GM23338 (cell line): ENCODE measurements at regions not wholly inside any gene's neighbourhood (a gene's known extent, or its start where the extent isn't known, plus 50 kb on each side); places are given as distances from the start of the nearest gene placed in this dataset.

Source experiments
- ATAC-seq: fragments of 200-7000 bp; cut with Tn5 transposase; 3 replicates; pipeline ENCODE4 v1.9.1; 2020
- DNase-seq: peaks from one replicate; pipeline ENCODE4 v3.0.0-alpha.2; 2015; ENCODE audit warnings: low spot score
- H2AFZ ChIP-seq: fragments of 200-600 bp; sonication (generic); 2 replicates; pipeline ENCODE4 v1.8.0; 2016; ENCODE audit warnings: antibody characterized with exemption, mild to moderate bottlenecking, moderate library complexity
- H3F3A ChIP-seq: fragments of 200-600 bp; sonication (generic); replicated peaks from 2 replicates; pipeline ENCODE4 v1.8.0; 2017; ENCODE audit warnings: antibody characterized with exemption, mixed run types, low read depth
- H3K27ac ChIP-seq: fragments of 200-600 bp; sonication (generic); 2 replicates; pipeline ENCODE4 v1.6.1; 2016; ENCODE audit warnings: low read depth
- H3K27me3 ChIP-seq: fragments of 200-600 bp; sonication (generic); 2 replicates; pipeline ENCODE4 v1.8.0; 2016; ENCODE audit warnings: mild to moderate bottlenecking, mixed run types, moderate library complexity; ENCODE audit not compliant: insufficient read depth
- H3K36me3 ChIP-seq: fragments of 200-600 bp; sonication (generic); 2 replicates; pipeline ENCODE4 v1.8.0; 2016; ENCODE audit warnings: mild to moderate bottlenecking; ENCODE audit not compliant: insufficient read depth
- H3K4me1 ChIP-seq: fragments of 200-600 bp; sonication (generic); 2 replicates; pipeline ENCODE4 v1.8.0; 2016; ENCODE audit warnings: mild to moderate bottlenecking, moderate library complexity; ENCODE audit not compliant: insufficient read depth
- H3K4me2 ChIP-seq: fragments of 200-600 bp; sonication (generic); 2 replicates; pipeline ENCODE4 v1.7.1; 2017; ENCODE audit warnings: mixed run types
- H3K4me3 ChIP-seq: fragments of 200-600 bp; sonication (generic); 2 replicates; pipeline ENCODE4 v1.6.1; 2016; ENCODE audit warnings: mixed run types
- H3K79me2 ChIP-seq: fragments of 200-600 bp; sonication (generic); replicated peaks from 2 replicates; pipeline ENCODE4 v1.8.0; 2017; ENCODE audit warnings: mild to moderate bottlenecking; ENCODE audit not compliant: insufficient read depth
- H3K9me2 ChIP-seq: fragments of 200-600 bp; sonication (generic); 2 replicates; pipeline ENCODE4 v1.8.0; 2017; ENCODE audit not compliant: insufficient read depth
- H4K20me1 ChIP-seq: fragments of 200-600 bp; sonication (generic); replicated peaks from 2 replicates; pipeline ENCODE4 v1.8.0; 2017; ENCODE audit warnings: mild to moderate bottlenecking; ENCODE audit not compliant: insufficient read depth
- H3K27ac Mint-ChIP-seq: 2 replicates; pipeline ENCODE4 v1.8.0; 2020; ENCODE audit warnings: inconsistent platforms, mild to moderate bottlenecking, moderate library complexity, mixed read lengths
- H3K27me3 Mint-ChIP-seq: 3 replicates; pipeline ENCODE4 v1.8.0; 2022; ENCODE audit warnings: low read depth, mild to moderate bottlenecking, moderate library complexity, mixed read lengths, inconsistent platforms; ENCODE audit not compliant: insufficient read depth, poor library complexity
- H3K36me3 Mint-ChIP-seq: 3 replicates; pipeline ENCODE4 v1.8.0; 2021; ENCODE audit warnings: low read depth, mild to moderate bottlenecking, inconsistent platforms, moderate library complexity, mixed read lengths
- H3K4me1 Mint-ChIP-seq: 3 replicates; pipeline ENCODE4 v1.8.0; 2020; ENCODE audit warnings: mild to moderate bottlenecking, inconsistent platforms, mixed read lengths
- H3K4me3 Mint-ChIP-seq: 3 replicates; pipeline ENCODE4 v1.8.0; 2021; ENCODE audit warnings: moderate library complexity, mild to moderate bottlenecking, inconsistent platforms, mixed read lengths
- H3K9me3 Mint-ChIP-seq: 3 replicates; pipeline ENCODE4 v1.8.0; 2020; ENCODE audit warnings: moderate library complexity, mild to moderate bottlenecking, inconsistent platforms, mixed read lengths
- CREB1 ChIP-seq: fragments of 250-450 bp; sonication (Bioruptor Pico); IDR thresholded peaks from 2 replicates; pipeline ENCODE4 v1.5.0; 2020; ENCODE audit warnings: low read depth, mild to moderate bottlenecking, moderate library complexity
- CTCF ChIP-seq, 2 experiments: fragments of 200-600 bp in 1 of 2; sonication (generic) in 1 of 2; conservative IDR thresholded peaks; 2 replicates each; pipeline versions ENCODE4 v1.5.1 to v1.6.1; 2016 to 2017; ENCODE audit warnings: antibody characterized with exemption in 2 of 2, low read depth in 2 of 2, mild to moderate bottlenecking in 2 of 2, moderate library complexity in 1 of 2
- ETS1 ChIP-seq: IDR thresholded peaks from 2 replicates; pipeline ENCODE4 v1.6.1; 2016; ENCODE audit warnings: antibody characterized with exemption
- EZH2 ChIP-seq: fragments of 200-600 bp; sonication (generic); IDR thresholded peaks from one replicate; pipeline ENCODE4 v1.8.0; 2017; ENCODE audit warnings: antibody characterized with exemption, mild to moderate bottlenecking, low read depth; ENCODE audit not compliant: unreplicated experiment
- EZH2phosphoT487 ChIP-seq: fragments of 200-600 bp; sonication (generic); IDR thresholded peaks from one replicate; pipeline ENCODE4 v1.8.1; 2018; ENCODE audit warnings: antibody characterized with exemption; ENCODE audit not compliant: unreplicated experiment
- JUNB ChIP-seq: IDR thresholded peaks from one replicate; pipeline ENCODE4 v1.6.1; 2016; ENCODE audit warnings: antibody characterized with exemption; ENCODE audit not compliant: unreplicated experiment
- NANOG ChIP-seq: IDR thresholded peaks from 2 replicates; pipeline ENCODE4 v1.6.1; 2016; ENCODE audit warnings: antibody characterized with exemption, borderline replicate concordance
- POLR2AphosphoS5 ChIP-seq: IDR thresholded peaks from 2 replicates; pipeline ENCODE4 v1.6.1; 2016; ENCODE audit warnings: antibody characterized with exemption, low read depth
- REST ChIP-seq: IDR thresholded peaks from one replicate; pipeline ENCODE4 v1.6.1; 2018; ENCODE audit warnings: antibody characterized with exemption; ENCODE audit not compliant: unreplicated experiment
- STAT1 ChIP-seq: IDR thresholded peaks from one replicate; pipeline ENCODE4 v1.6.1; 2016; ENCODE audit warnings: antibody characterized with exemption; ENCODE audit not compliant: unreplicated experiment
- ZNF114 ChIP-seq: fragments of 250-450 bp; sonication (Bioruptor Pico); IDR thresholded peaks from 2 replicates; pipeline ENCODE4 v1.5.0; 2020; ENCODE audit warnings: mild to moderate bottlenecking, moderate library complexity
- ZNF331 ChIP-seq: fragments of 250-450 bp; sonication (Bioruptor Pico); IDR thresholded peaks from 2 replicates; pipeline ENCODE4 v1.5.0; 2020; ENCODE audit warnings: low read depth, mild to moderate bottlenecking, moderate library complexity
- ZNF462 ChIP-seq: fragments of 250-450 bp; sonication (Bioruptor Pico); IDR thresholded peaks from 2 replicates; pipeline ENCODE4 v1.5.0; 2020; ENCODE audit warnings: mild to moderate bottlenecking, moderate library complexity

- H3K9me2 ChIP-seq, result no peaks in the 10 kb centered on the region
- no peaks in the 10 kb centered on the region for H4K20me1 ChIP-seq
- H3K27me3 Mint-ChIP-seq, result peaks cover 2% of the 10 kb centered on the region
- peaks cover 5% of the 10 kb centered on the region; the same call in 1 of the 2 replicates for H3K4me1 ChIP-seq
- no peaks in the 10 kb centered on the region for H3F3A ChIP-seq
- no peak for TF ChIP-seq POLR2AphosphoS5
- TF ChIP-seq ZNF331 (CRISPR knock-in tag), result no peak
- TF ChIP-seq CREB1 (CRISPR knock-in tag), result no peak
- TF ChIP-seq EZH2phosphoT487, result no peak
- TF ChIP-seq NANOG, result no peak
- no peak for TF ChIP-seq JUNB
- TF ChIP-seq ZNF114 (CRISPR knock-in tag), result no peak
- no peak for TF ChIP-seq EZH2
- no peak for TF ChIP-seq ETS1
- no peak for TF ChIP-seq STAT1
- no peak for TF ChIP-seq REST
- no peak for TF ChIP-seq ZNF462 (CRISPR knock-in tag)
- no peak for TF ChIP-seq CTCF (conservative IDR thresholded peaks at IDR 0.05; ENCODE audit: low read depth in 2 of 2)
- H3K27ac ChIP-seq, result no peak overlapping the region
- H2AFZ ChIP-seq, result no peak overlapping the region
- H3K36me3 Mint-ChIP-seq, result no peaks in the 10 kb centered on the region
- no peaks in the 10 kb centered on the region for H3K27me3 ChIP-seq
- H3K4me3 Mint-ChIP-seq, result no peak overlapping the region
- H3K36me3 ChIP-seq, result no peaks in the 10 kb centered on the region
- peaks cover 7% of the 10 kb centered on the region for H3K4me1 Mint-ChIP-seq
- H3K9me3 Mint-ChIP-seq, result peaks cover 16% of the 10 kb centered on the region
- no peak overlapping the region for H3K4me2 ChIP-seq
- ATAC-seq (no peak), DNase-seq (no peak)
- no peaks in the 10 kb centered on the region for H3K79me2 ChIP-seq
- H3K27ac Mint-ChIP-seq, result no peak overlapping the region
- H3K4me3 ChIP-seq, result no peak overlapping the region
These were observed 231.9 kb upstream of the TNRC6C start for GRCh38 chr17:77726549-77727006.
